ENCODE measurements at regions not wholly inside any gene's neighbourhood (a gene's known extent, or its start where the extent isn't known, plus 50 kb on each side); places are given as distances from the start of the nearest gene placed in this dataset.
"Not testable (repeated sequence)": the region's sequence is repeated elsewhere in the genome, so short reads cannot be mapped to it uniquely, and the experiment has no call there.

DNA sequence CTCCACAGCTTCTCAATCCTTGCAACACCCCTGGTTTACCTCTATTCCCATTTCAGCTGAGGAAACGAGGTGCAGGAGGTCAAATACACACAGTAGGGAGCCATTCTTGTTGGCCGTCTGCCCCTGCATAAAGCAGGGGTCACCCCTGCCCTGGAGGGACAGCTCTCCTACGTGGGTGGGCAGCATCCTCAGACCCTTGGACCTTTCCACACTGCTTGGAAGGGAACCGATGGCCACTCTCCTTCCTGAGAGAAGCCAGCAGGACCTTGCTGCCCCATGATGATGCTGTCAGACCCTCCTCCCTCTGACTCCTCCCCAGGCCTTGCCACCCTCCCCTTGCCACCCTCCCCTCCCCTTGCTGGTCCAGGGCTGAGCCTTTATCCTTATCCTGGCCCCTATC, 121.1 kb upstream of the SYT13 start:
- Histone ChIP-seq H3K4me3 (ENCODE audit: low read length) (no peak overlapping the region), H3K4me1 (ENCODE audit: control insufficient read depth, insufficient read depth, low read length) (no peaks in the 10 kb centered on the region), H3K27me3 (ENCODE audit: control insufficient read depth, insufficient read depth, low read length) (peaks cover 20% of the 10 kb centered on the region), H3K36me3 (ENCODE audit: control insufficient read depth, insufficient read depth, low read length) (no peaks in the 10 kb centered on the region), H3K9ac (ENCODE audit: low read length) (no peak overlapping the region), H3K9me3 (ENCODE audit: control insufficient read depth, low read length) (no peaks in the 10 kb centered on the region)

DNA sequence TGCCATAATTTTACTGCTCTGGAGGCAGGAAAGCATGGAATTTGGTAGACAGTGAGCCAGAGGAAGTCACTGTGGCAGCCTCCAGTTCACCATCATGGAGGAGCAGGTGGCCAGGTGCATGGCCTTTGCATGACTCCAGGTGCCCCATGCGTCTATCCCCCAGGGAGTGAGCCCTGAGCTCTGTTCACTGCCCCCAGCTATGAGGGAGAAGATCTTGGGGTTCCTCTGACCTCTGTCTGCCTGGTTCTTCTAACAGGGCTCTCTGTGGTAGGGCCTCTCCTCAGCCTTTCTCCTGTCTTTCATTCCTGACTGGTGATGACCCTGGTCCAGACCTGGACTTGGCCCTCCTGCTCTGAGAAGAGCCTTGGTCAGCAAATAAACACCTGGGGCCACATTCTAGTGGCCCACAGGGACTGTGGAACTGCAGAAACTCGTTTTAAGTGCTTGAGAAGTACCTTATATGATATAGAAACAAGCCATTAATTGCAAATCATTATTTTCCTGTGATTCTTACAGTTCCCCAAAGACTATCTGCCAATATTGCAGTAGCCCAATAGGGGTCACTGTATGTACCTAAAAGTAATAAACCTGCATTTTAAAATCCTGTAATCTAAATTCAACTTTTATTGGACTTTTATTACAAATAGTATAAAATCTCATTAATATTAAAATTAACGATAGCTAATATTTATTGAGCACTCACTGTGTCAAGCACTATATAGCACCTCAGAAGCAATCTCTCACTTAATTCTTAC, 120.0 kb upstream of the SYT13 start:
- no peak overlapping the region for H3K4me3 ChIP-seq (ENCODE audit: low read length)
- H3K4me1 ChIP-seq (ENCODE audit: control insufficient read depth, insufficient read depth, low read length): no peaks in the 10 kb centered on the region
- no peaks in the 10 kb centered on the region for H3K36me3 ChIP-seq (ENCODE audit: control insufficient read depth, insufficient read depth, low read length)
- no peaks in the 10 kb centered on the region for H3K9me3 ChIP-seq (ENCODE audit: control insufficient read depth, low read length)
- H3K27me3 ChIP-seq (ENCODE audit: control insufficient read depth, insufficient read depth, low read length): peaks cover 10% of the 10 kb centered on the region
- H3K9ac ChIP-seq (ENCODE audit: low read length): no peak overlapping the region

DNA sequence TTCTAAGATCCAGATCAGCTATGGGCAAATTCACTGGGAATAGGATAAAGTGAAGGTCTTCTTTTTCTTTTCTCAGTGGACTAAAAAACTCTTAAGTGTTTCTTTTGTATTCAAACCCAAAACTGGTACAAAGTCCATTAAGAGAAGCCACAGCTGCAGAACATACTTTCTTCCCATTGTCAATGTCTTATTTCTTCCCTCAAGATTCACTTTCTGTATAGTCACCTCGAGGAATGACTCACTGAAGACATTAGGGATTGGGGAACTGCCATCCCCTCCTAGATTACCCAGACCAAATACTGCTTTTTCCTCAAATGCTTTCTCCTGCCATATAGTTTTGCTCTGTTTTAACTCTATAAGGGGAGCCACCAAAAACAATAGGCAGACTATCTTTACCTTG, 117.4 kb upstream of the SYT13 start:
- H3K9ac ChIP-seq (ENCODE audit: low read length); H3K9me3 ChIP-seq (ENCODE audit: control insufficient read depth, low read length); H3K4me3 ChIP-seq (ENCODE audit: low read length); H3K4me1 ChIP-seq (ENCODE audit: control insufficient read depth, insufficient read depth, low read length); H3K27me3 ChIP-seq (ENCODE audit: control insufficient read depth, insufficient read depth, low read length); H3K36me3 ChIP-seq (ENCODE audit: control insufficient read depth, insufficient read depth, low read length): not testable (repeated sequence)

DNA sequence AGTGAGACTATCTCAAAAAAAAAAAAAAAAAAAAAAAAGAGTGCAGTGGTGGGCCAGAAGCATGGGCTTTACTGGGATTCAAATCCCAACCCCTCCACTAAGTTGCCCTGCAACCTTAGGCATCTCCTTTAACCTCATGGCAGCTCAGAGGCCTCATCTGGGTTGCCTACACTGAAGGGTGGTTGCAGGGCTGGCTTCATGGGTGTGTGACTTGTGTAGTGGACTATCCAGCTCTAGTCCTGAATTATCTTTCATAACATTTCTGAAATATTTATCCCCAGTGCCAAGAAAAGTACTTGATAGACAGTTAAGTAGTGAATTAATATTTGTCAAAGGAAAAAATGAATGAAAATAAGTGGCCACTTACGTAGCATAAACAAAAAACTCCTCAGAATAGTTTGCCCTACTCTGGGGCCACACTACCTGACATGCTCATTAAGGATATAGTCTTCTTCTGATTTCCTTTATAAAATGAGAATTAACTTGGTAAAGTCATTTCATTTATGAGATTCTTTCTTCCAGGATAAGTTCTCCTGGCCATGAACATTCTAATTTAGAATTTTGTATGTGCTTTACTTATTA, 116.0 kb upstream of the SYT13 start:
- no peaks in the 10 kb centered on the region for H3K36me3 ChIP-seq (ENCODE audit: control insufficient read depth, insufficient read depth, low read length)
- H3K4me3 ChIP-seq (ENCODE audit: low read length): no peak overlapping the region
- no peaks in the 10 kb centered on the region for H3K9me3 ChIP-seq (ENCODE audit: control insufficient read depth, low read length)
- H3K9ac ChIP-seq (ENCODE audit: low read length): no peak overlapping the region
- H3K4me1 ChIP-seq (ENCODE audit: control insufficient read depth, insufficient read depth, low read length): no peaks in the 10 kb centered on the region
- H3K27me3 ChIP-seq (ENCODE audit: control insufficient read depth, insufficient read depth, low read length): peaks cover under 1% of the 10 kb centered on the region

DNA sequence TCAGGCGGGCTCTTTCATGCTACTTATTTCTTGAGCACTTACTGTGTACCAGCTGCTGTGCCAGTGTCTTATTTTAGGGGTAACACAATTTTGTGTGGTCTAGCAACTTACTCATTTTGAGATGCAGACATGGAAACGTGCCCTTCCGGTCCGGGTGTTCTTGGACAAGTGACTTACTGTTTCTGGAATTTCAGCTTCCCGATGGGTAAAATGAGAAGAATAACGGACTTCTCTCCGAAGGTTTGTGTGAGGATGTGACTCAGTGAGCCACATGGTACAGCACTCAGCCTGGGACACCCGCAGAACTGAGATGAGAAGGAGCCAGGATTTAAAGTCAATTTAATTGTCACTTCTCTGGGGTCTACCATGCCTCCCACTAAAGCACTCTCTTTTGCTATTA, 114.5 kb upstream of the SYT13 start:
- H3K4me1 ChIP-seq (ENCODE audit: control insufficient read depth, insufficient read depth, low read length): no peaks in the 10 kb centered on the region
- H3K9me3 ChIP-seq (ENCODE audit: control insufficient read depth, low read length): no peaks in the 10 kb centered on the region
- H3K9ac ChIP-seq (ENCODE audit: low read length): no peak overlapping the region
- no peaks in the 10 kb centered on the region for H3K36me3 ChIP-seq (ENCODE audit: control insufficient read depth, insufficient read depth, low read length)
- no peak overlapping the region for H3K4me3 ChIP-seq (ENCODE audit: low read length)
- no peaks in the 10 kb centered on the region for H3K27me3 ChIP-seq (ENCODE audit: control insufficient read depth, insufficient read depth, low read length)

DNA sequence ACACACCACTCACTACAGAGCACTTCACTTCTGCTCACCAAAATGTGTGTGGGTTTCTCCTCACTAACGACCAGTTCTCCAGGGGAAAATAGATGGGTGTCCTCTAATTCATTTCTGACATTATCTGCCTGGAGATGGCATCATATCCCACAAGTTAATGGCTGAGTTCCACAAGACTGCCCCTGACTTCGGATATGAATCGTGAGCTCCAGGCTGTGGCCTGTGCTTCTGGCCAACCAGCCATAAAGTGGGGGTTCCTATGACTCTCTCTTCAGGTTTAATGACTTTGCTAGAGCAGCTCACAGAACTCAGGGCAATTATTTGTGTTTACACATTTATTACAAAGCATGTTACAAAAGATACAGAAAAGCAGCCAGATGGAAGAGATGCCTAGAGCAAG, 113.0 kb upstream of the SYT13 start:
- Histone ChIP-seq H3K4me3 (ENCODE audit: low read length) (no peak overlapping the region), H3K4me1 (ENCODE audit: control insufficient read depth, insufficient read depth, low read length) (no peaks in the 10 kb centered on the region)

DNA sequence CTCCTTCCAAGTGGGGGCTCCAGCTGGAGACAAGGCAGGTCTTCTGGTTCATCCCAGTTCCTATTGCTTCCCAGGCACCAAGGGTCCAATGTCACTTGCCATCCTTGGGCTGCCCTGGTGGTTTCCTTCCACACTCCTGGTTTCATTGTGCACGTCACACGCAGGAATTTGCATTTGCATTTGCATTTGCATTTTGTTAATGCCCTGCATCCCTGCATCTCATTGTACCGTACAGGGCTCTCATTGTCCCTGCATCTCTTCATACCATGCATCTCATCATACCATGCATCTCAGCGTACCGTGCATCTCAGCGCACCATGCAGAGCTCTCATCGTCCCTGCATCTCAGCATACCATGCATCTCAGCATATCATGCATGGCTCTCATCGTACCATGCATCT, 112.2 kb upstream of the SYT13 start:
- no peaks in the 10 kb centered on the region for H3K27me3 ChIP-seq (ENCODE audit: control insufficient read depth, insufficient read depth, low read length)
- no peak overlapping the region for H3K9ac ChIP-seq (ENCODE audit: low read length)
- no peak overlapping the region for H3K4me3 ChIP-seq (ENCODE audit: low read length)
- H3K9me3 ChIP-seq (ENCODE audit: control insufficient read depth, low read length): no peaks in the 10 kb centered on the region
- H3K36me3 ChIP-seq (ENCODE audit: control insufficient read depth, insufficient read depth, low read length): no peaks in the 10 kb centered on the region
- no peaks in the 10 kb centered on the region for H3K4me1 ChIP-seq (ENCODE audit: control insufficient read depth, insufficient read depth, low read length)

More for the DNA sequence above, 113.0 kb upstream of the SYT13 start:
- no peaks in the 10 kb centered on the region for H3K9me3 ChIP-seq (ENCODE audit: control insufficient read depth, low read length)
- H3K36me3 ChIP-seq (ENCODE audit: control insufficient read depth, insufficient read depth, low read length): no peaks in the 10 kb centered on the region
- no peak overlapping the region for H3K9ac ChIP-seq (ENCODE audit: low read length)
- H3K27me3 ChIP-seq (ENCODE audit: control insufficient read depth, insufficient read depth, low read length): no peaks in the 10 kb centered on the region

DNA sequence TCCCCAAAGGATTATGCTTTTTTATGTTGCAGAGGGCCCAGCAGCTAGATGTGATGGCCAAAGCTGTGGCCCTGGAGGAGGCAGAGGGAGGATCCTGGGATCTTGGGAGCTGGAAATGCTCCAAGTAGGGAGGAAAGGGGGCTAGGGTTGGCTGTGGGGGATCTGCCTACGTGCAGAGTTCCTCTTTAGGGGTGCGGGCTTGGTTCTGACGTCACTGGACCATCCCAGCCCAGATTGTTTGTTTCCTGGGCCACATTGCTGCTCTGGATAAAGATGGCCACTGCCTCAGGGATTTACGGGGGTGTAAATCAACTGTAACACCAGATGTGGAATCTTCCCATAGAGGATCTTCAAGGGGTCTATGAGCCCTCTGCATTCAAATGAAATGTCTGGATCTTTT, 110.3 kb upstream of the SYT13 start:
- Histone ChIP-seq H3K36me3 (ENCODE audit: control insufficient read depth, insufficient read depth, low read length) (no peaks in the 10 kb centered on the region), H3K4me1 (ENCODE audit: control insufficient read depth, insufficient read depth, low read length) (no peaks in the 10 kb centered on the region), H3K9ac (ENCODE audit: low read length) (no peak overlapping the region), H3K27me3 (ENCODE audit: control insufficient read depth, insufficient read depth, low read length) (no peaks in the 10 kb centered on the region), H3K4me3 (ENCODE audit: low read length) (no peak overlapping the region), H3K9me3 (ENCODE audit: control insufficient read depth, low read length) (no peaks in the 10 kb centered on the region)

DNA sequence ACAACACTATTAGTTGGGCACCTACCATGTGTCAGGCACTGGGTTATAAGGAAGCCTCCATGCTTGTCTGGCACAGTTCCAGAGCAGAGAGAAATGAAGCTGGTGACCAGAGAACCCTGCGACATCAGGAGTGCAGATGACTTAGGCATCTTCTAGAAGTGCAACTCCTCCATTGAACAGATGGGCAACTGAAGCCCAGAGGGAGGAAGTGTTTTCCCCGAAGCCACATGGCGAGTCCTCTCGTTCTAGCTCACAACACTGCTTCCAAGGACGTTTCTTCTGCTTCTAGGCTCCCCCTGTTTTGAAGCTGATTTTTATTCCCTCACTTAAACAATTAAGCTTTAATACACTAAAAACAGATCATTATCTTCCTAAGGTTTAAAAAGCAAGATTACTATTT, 109.8 kb upstream of the SYT13 start:
- H3K36me3 ChIP-seq (ENCODE audit: control insufficient read depth, insufficient read depth, low read length): no peaks in the 10 kb centered on the region
- H3K27me3 ChIP-seq (ENCODE audit: control insufficient read depth, insufficient read depth, low read length): no peaks in the 10 kb centered on the region
- H3K9me3 ChIP-seq (ENCODE audit: control insufficient read depth, low read length): no peaks in the 10 kb centered on the region
- H3K4me1 ChIP-seq (ENCODE audit: control insufficient read depth, insufficient read depth, low read length): no peaks in the 10 kb centered on the region
- no peak overlapping the region for H3K4me3 ChIP-seq (ENCODE audit: low read length)
- no peak overlapping the region for H3K9ac ChIP-seq (ENCODE audit: low read length)

DNA sequence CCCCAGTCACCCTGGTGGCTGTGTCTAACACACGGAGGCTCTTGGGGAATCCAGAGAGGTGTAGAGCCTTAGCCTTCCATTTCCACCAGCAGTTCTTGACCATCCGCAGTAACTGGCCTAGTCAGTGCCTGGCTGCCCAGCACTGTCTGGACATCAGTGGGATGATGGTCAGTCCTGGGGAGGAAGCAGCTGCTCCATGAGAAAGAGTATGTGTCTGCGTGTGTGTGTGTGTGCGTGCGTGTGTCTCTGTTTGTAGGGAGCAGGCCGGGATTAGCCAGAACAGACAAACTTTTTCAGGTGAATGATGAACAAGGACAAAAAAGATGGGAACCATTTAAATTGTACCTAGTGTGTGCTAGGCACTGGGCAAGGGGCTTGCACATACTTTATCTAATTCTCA, 109.3 kb upstream of the SYT13 start:
- no peaks in the 10 kb centered on the region for H3K27me3 ChIP-seq (ENCODE audit: control insufficient read depth, insufficient read depth, low read length)
- no peaks in the 10 kb centered on the region for H3K9me3 ChIP-seq (ENCODE audit: control insufficient read depth, low read length)
- H3K36me3 ChIP-seq (ENCODE audit: control insufficient read depth, insufficient read depth, low read length): no peaks in the 10 kb centered on the region
- no peak overlapping the region for H3K4me3 ChIP-seq (ENCODE audit: low read length)
- no peak overlapping the region for H3K9ac ChIP-seq (ENCODE audit: low read length)
- H3K4me1 ChIP-seq (ENCODE audit: control insufficient read depth, insufficient read depth, low read length): no peaks in the 10 kb centered on the region

DNA sequence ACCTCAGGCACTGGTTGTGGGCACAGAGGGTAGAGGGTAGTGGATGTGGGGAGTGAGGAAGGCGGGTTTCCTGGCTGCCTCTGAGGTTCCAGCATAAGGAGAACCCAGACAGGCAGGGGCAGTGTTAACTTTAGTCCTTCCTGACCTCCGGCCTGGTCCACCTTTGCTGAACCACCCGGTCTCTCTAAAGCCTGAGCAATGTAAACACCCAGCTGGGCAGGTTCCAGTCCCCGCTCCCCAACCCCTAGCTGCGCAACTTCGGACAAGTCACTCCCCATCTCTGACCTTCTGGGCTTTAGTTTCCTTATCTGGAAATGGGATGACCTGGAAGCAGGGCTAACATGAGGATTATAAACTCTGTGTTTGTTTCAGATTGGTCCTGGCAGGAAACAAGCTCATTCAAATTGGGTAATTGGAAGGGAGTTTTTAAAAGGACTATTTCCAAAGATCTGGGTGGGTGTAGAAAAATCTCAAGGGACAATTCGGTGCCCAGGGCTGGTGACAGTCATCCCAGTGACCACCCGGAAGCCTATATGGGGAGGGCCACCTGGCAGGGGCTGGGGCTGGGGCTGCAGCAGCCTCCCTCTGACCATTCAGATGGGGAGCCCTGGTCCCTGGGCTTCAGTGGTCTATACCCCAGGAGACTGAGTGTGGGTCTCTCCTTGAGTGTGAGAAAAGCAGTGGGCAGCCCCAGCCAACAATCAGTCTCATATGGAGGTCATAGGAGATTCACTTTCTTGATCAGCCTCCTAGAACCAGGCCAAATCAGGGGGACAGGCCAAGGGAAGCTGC, 108.3 kb upstream of the SYT13 start:
- no peak overlapping the region for H3K9ac ChIP-seq (ENCODE audit: low read length)
- H3K9me3 ChIP-seq (ENCODE audit: control insufficient read depth, low read length): no peaks in the 10 kb centered on the region
- no peaks in the 10 kb centered on the region for H3K36me3 ChIP-seq (ENCODE audit: control insufficient read depth, insufficient read depth, low read length)
- no peaks in the 10 kb centered on the region for H3K4me1 ChIP-seq (ENCODE audit: control insufficient read depth, insufficient read depth, low read length)
- no peaks in the 10 kb centered on the region for H3K27me3 ChIP-seq (ENCODE audit: control insufficient read depth, insufficient read depth, low read length)
- H3K4me3 ChIP-seq (ENCODE audit: low read length): no peak overlapping the region

DNA sequence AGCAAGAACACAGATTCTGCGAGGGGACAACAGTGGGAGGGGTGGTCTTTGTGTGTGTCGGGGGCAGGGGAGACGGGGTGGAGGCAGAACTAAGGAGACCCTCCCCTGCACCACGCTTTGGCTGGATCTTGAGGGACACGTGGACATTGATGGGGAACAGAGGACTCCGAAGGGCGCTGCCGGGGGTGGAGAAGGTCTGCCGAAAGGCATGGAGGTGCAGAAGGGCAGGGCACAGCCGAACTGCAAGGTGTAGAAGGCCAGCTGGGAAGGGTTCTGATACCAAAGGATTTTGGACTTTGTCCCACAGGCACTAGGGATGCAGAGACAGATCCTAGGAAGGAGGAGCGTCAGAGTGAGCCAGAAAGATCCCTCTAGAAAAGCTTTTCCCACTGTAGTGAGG, 107.7 kb upstream of the SYT13 start:
- Histone ChIP-seq H3K4me1 (ENCODE audit: control insufficient read depth, insufficient read depth, low read length) (no peaks in the 10 kb centered on the region), H3K9me3 (ENCODE audit: control insufficient read depth, low read length) (no peaks in the 10 kb centered on the region), H3K9ac (ENCODE audit: low read length) (no peak overlapping the region), H3K36me3 (ENCODE audit: control insufficient read depth, insufficient read depth, low read length) (no peaks in the 10 kb centered on the region), H3K27me3 (ENCODE audit: control insufficient read depth, insufficient read depth, low read length) (no peaks in the 10 kb centered on the region), H3K4me3 (ENCODE audit: low read length) (no peak overlapping the region)

Data from mucosa of stomach (tissue), 1 donor.